Upper lobe of left lung (tissue), 6 donors: ENCODE measurements at regions not wholly inside any gene's neighbourhood (a gene's known extent, or its start where the extent isn't known, plus 50 kb on each side); places are given as distances from the start of the nearest gene placed in this dataset.

ENCODE experiments used
- ATAC-seq, 2 donors: fragments of 200-7000 bp; cut with Tn5 transposase; one replicate each; pipeline ENCODE4 v1.9.1; 2022; ENCODE audit warnings: mild to moderate bottlenecking in 2 of 2, moderate library complexity in 2 of 2; ENCODE audit not compliant: low FRiP score in 2 of 2
- DNase-seq, 2 donors: peaks; one replicate each; pipeline ENCODE4 v3.0.0-alpha.2; 2019 to 2020
- H3K27ac ChIP-seq, 4 donors: fragments of 200-600 bp; sonication (generic); one replicate each; pipeline ENCODE4 v1.5.1; 2016 to 2019
- H3K27me3 ChIP-seq, 4 donors: fragments of 200-600 bp; sonication (generic); one replicate each; pipeline ENCODE4 v1.5.1; 2017 to 2019
- H3K36me3 ChIP-seq, 4 donors: fragments of 200-600 bp; sonication (generic); one replicate each; pipeline ENCODE4 v1.5.1; 2016 to 2019
- H3K4me1 ChIP-seq, 4 donors: fragments of 200-600 bp; sonication (generic); one replicate each; pipeline ENCODE4 v1.5.1; 2018 to 2019
- H3K4me3 ChIP-seq, 4 donors: fragments of 200-600 bp; sonication (generic); one replicate each; pipeline ENCODE4 v1.5.1; 2017 to 2019; ENCODE audit warnings: mild to moderate bottlenecking in 2 of 4, moderate library complexity in 1 of 4
- H3K9me3 ChIP-seq, 4 donors: fragments of 200-600 bp; sonication (generic); one replicate each; pipeline ENCODE4 v1.5.1; 2018 to 2019
- EP300 ChIP-seq, 4 donors: sonication (generic); formaldehyde crosslinking; IDR thresholded peaks; one replicate each; pipeline ENCODE4 v1.5.1; 2017; ENCODE audit warnings: antibody characterized with exemption in 4 of 4, control low read depth in 2 of 4
- POLR2A ChIP-seq, 4 donors: fragments of 450-650 bp; IDR thresholded peaks; one replicate each; pipeline ENCODE4 v1.5.1; 2016 to 2017; ENCODE audit warnings: antibody characterized with exemption in 4 of 4, mild to moderate bottlenecking in 2 of 4
- POLR2AphosphoS5 ChIP-seq, 2 donors: sonication (generic); formaldehyde crosslinking; IDR thresholded peaks; one replicate each; pipeline ENCODE4 v1.5.1; 2017; ENCODE audit warnings: antibody characterized with exemption in 2 of 2
- WGBS, 2 donors: methylation state at CpG; one replicate each; pipeline ENCODE4 v1.1.5; 2017 to 2018; 5-methylcytosine and 5-hydroxymethylcytosine counted together
- TF ChIP-seq, protein P1 (sequence below), 6 experiments: fragments of 450-650 bp in 4 of 6; fragments of 200-600 bp in 2 of 6; sonication (generic) in 2 of 6; IDR thresholded peaks; one replicate each; pipeline ENCODE4 v1.5.1; 2016 to 2019; ENCODE audit warnings: antibody characterized with exemption in 6 of 6
- donor health status: DM: no; HTN: no; CAD: no; lungs with moderate emphysema.
- donor health status: DM: no; HTN: yes; CAD: no; lungs with severe emphysema.

DNA sequence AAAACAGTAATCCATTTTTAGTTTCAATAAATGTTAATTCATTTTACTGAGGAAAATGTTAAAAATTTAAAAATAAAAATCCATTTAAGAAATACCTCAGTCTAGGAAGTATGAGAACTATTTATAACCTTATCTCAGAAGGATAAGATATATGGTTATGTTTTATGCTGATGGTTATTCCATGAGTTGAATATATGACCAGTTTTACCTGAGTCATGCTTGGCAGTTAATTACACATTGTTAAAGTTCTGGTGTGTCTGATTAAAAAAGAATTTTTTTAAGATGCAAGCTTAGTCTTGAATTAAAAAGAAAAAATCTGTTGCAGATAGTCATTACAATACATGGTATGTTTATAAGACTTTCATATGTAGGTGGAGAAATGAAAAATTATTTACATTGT is 191.7 kb downstream of the ARL4A start:
- no peaks in the 10 kb centered on the region for H3K27me3 ChIP-seq
- no peaks in the 10 kb centered on the region for H3K36me3 ChIP-seq
- H3K27ac ChIP-seq = no peak overlapping the region
- H3K9me3 ChIP-seq = no peaks in the 10 kb centered on the region
- TF ChIP-seq POLR2AphosphoS5 (IDR thresholded peaks at IDR 0.05) (no peak), EP300 (IDR thresholded peaks at IDR 0.05) (no peak), POLR2A (IDR thresholded peaks at IDR 0.05) (no peak)
- TF ChIP-seq, protein P1, sequence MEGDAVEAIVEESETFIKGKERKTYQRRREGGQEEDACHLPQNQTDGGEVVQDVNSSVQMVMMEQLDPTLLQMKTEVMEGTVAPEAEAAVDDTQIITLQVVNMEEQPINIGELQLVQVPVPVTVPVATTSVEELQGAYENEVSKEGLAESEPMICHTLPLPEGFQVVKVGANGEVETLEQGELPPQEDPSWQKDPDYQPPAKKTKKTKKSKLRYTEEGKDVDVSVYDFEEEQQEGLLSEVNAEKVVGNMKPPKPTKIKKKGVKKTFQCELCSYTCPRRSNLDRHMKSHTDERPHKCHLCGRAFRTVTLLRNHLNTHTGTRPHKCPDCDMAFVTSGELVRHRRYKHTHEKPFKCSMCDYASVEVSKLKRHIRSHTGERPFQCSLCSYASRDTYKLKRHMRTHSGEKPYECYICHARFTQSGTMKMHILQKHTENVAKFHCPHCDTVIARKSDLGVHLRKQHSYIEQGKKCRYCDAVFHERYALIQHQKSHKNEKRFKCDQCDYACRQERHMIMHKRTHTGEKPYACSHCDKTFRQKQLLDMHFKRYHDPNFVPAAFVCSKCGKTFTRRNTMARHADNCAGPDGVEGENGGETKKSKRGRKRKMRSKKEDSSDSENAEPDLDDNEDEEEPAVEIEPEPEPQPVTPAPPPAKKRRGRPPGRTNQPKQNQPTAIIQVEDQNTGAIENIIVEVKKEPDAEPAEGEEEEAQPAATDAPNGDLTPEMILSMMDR (IDR thresholded peaks at IDR 0.05) = no peak
- H3K4me3 ChIP-seq = no peak overlapping the region
- DNase-seq (no peak), ATAC-seq (no peak)
- no peaks in the 10 kb centered on the region for H3K4me1 ChIP-seq

DNA sequence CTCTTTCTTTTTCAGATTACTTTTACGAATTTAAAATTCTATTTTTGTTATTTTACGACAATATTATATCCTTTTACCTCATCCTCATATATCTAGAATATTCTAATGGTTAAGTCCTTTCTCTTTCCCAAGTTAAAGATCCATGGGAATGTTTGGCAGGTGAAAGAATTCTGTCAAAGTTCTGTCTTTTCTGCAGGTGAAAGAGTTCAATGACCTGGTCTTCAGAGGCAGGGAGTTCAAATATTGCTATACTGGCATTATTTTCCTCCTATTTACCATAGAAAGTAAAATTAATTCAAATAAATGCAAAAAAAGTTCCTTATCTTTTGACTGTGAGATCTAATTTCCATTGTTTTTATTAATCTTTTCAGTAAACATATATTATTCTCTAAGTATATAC is 194.3 kb downstream of the ARL4A start:
- Histone ChIP-seq H3K4me3 (no peak overlapping the region), H3K9me3 (no peaks in the 10 kb centered on the region), H3K27ac (no peak overlapping the region), H3K27me3 (no peaks in the 10 kb centered on the region), H3K36me3 (no peaks in the 10 kb centered on the region), H3K4me1 (no peaks in the 10 kb centered on the region)
- 92 to 97% methylated on average over 2 of the region's 2 CpGs for WGBS, 2 donors
- DNase-seq = no peak
- TF ChIP-seq, protein P1 (IDR thresholded peaks at IDR 0.05) = no peak
- no peak for TF ChIP-seq EP300 (IDR thresholded peaks at IDR 0.05)
- no peak for TF ChIP-seq POLR2AphosphoS5 (IDR thresholded peaks at IDR 0.05)
- no peak for TF ChIP-seq POLR2A (IDR thresholded peaks at IDR 0.05)
- ATAC-seq = no peak

DNA sequence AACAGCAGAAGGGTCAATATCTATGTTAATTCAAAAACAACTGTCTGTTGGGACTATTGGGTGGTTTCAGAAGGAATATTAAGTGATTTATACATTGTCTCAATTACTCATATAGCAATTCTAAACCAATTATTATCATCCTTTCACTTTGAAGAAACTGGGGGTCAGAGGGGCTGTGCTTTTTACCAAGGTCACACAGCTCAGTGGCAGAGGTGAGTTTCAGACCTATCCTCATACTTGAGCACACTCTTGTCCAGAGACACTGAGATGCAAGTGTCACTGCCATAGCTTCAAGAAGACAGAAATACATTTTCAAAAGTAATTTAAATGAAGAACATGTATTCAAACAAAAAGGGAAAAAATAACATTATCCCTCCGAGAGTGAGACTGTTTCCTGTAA is 195.3 kb downstream of the ARL4A start:
- H3K4me3 ChIP-seq = no peak overlapping the region
- no peak for DNase-seq
- 77 to 84% methylated on average over 1 of the region's 1 CpG for WGBS, 2 donors

DNA sequence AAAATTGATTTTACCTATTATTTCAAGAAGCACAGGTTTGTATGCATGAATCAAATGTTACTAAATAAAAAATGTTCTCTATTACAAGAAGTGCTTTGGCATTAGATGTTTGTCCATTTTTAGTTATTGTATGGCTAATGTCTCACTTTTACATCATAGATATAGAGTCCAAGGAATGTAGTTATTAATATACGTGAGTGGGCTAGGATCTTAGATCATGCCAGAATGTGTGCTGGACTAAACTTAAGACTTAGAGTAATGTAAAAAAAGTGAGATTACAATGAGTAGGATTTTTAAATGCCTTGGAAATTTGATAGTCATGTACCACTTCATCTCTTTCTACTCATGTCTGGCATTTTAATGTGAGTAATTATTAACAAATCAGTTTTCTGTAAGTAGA is 196.6 kb downstream of the ARL4A start:
- 67 to 68% methylated on average over 1 of the region's 1 CpG for WGBS, 2 donors
- H3K27me3 ChIP-seq = no peaks in the 10 kb centered on the region
- DNase-seq = no peak
- H3K36me3 ChIP-seq = no peaks in the 10 kb centered on the region
- no peaks in the 10 kb centered on the region for H3K9me3 ChIP-seq
- no peaks in the 10 kb centered on the region for H3K4me1 ChIP-seq
- no peak overlapping the region for H3K4me3 ChIP-seq
- no peak for ATAC-seq
- no peak for TF ChIP-seq POLR2A (IDR thresholded peaks at IDR 0.05)
- TF ChIP-seq, protein P1 (IDR thresholded peaks at IDR 0.05) = no peak
- no peak for TF ChIP-seq POLR2AphosphoS5 (IDR thresholded peaks at IDR 0.05)
- no peak overlapping the region for H3K27ac ChIP-seq

More for the DNA sequence above, 195.3 kb downstream of the ARL4A start:
- Histone ChIP-seq H3K27me3 (no peaks in the 10 kb centered on the region), H3K36me3 (no peaks in the 10 kb centered on the region), H3K9me3 (no peaks in the 10 kb centered on the region), H3K4me1 (no peaks in the 10 kb centered on the region), H3K27ac (no peak overlapping the region)
- TF ChIP-seq, protein P1 (IDR thresholded peaks at IDR 0.05) = no peak
- no peak for TF ChIP-seq POLR2AphosphoS5 (IDR thresholded peaks at IDR 0.05)
- TF ChIP-seq POLR2A (IDR thresholded peaks at IDR 0.05) = no peak
- TF ChIP-seq EP300 (IDR thresholded peaks at IDR 0.05) = no peak
- no peak for ATAC-seq

DNA sequence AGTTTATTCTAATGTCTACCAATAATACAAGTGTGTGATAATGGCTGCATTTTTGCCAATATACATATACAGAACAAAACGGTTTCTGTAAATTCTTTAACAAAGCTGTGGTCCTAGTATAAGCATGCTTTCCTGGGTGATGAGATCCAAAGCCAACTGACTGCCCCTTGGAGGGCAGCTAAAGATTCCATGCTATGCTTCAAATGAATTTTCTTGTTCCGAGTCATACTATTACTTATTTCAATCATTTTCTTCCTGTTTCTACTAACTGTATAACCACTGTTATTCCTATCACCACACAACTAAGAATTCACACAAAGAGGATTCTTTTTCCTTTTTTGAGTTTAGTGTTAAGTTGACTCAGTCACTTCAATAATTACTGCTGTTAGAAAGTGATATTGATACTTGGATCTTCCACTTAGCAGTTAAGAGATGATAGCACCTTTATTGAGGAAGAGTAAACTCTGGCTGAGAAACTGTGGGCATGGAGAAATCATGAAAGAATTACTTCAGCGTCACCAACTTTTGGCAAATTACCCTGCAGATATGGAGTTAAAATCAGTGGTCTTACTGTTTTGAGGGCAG is 197.5 kb downstream of the ARL4A start:
- 56 to 82% methylated on average over 3 of the region's 3 CpGs for WGBS, 2 donors
- no peak for TF ChIP-seq POLR2AphosphoS5 (IDR thresholded peaks at IDR 0.05)
- no peak for TF ChIP-seq POLR2A (IDR thresholded peaks at IDR 0.05)
- no peak for TF ChIP-seq EP300 (IDR thresholded peaks at IDR 0.05)
- TF ChIP-seq, protein P1 (IDR thresholded peaks at IDR 0.05) = no peak
- H3K4me1 ChIP-seq = no peaks in the 10 kb centered on the region

More for the DNA sequence above, 197.5 kb downstream of the ARL4A start:
- ATAC-seq (no peak), DNase-seq (no peak)
- no peaks in the 10 kb centered on the region for H3K9me3 ChIP-seq
- H3K27me3 ChIP-seq = no peaks in the 10 kb centered on the region
- no peak overlapping the region for H3K27ac ChIP-seq
- no peak overlapping the region for H3K4me3 ChIP-seq
- no peaks in the 10 kb centered on the region for H3K36me3 ChIP-seq
